A549 (cell line): ENCODE measurements at regions not wholly inside any gene's neighbourhood (a gene's known extent, or its start where the extent isn't known, plus 50 kb on each side); places are given as distances from the start of the nearest gene placed in this dataset.
"Not testable (repeated sequence)": the region's sequence is repeated elsewhere in the genome, so short reads cannot be mapped to it uniquely, and the experiment has no call there.

ENCODE experiments used
- ATAC-seq, 2 experiments: fragments of 200-7000 bp in 1 of 2; fragments of >200 bp in 1 of 2; cut with Nextera tagmentation in 1 of 2; cut with Tn5 transposase in 1 of 2; 3 replicates each; pipeline versions ENCODE4 v1.8.0 to v1.9.1; 2018 to 2020; ENCODE audit warnings: mild to moderate bottlenecking in 1 of 2, moderate library complexity in 1 of 2
- CTCF ChIA-PET: fragments of 300-600 bp; sonication (Branson Sonifier 250); formaldehyde crosslinking; extraction: SDS; loops from one replicate; lab custom pipeline; 2021; ENCODE audit warnings: antibody characterized with exemption, inconsistent platforms; lab: Yijun Ruan, JAX
- POLR2A ChIA-PET: fragments of 350-600 bp; formaldehyde crosslinking; extraction: SDS; loops from one replicate; lab custom pipeline; 2021; ENCODE audit warnings: antibody characterized with exemption, inconsistent platforms; lab: Yijun Ruan, JAX
- DNase-seq, 2 experiments: peaks; one replicate each; pipeline versions ENCODE4 v3.0.0 to v3.0.0-alpha.2; 2011 to 2016; ENCODE audit warnings: low read depth in 1 of 2, low spot score in 1 of 2
- FAIRE-seq: peaks from 2 replicates; lab custom pipeline; 2011; peaks lifted over from hg19 to GRCh38; lab: Jason Lieb, UNC
- H3K27ac ChIP-seq, 2 experiments: fragments of >200 bp; sonication (Bioruptor Twin); formaldehyde crosslinking; 3 replicates each; pipeline ENCODE4 v1.5.1; 2016 to 2017
- H3K4me1 ChIP-seq: fragments of >200 bp; sonication (Bioruptor Twin); formaldehyde crosslinking; 3 replicates; pipeline ENCODE4 v1.6.1; 2016
- H3K4me2 ChIP-seq: fragments of >200 bp; sonication (Bioruptor Twin); formaldehyde crosslinking; 3 replicates; pipeline ENCODE4 v1.6.1; 2016
- H3K4me3 ChIP-seq: fragments of >200 bp; sonication (Bioruptor Twin); formaldehyde crosslinking; 3 replicates; pipeline ENCODE4 v1.5.1; 2016
- H3K9me3 ChIP-seq: fragments of >200 bp; sonication (Bioruptor Twin); formaldehyde crosslinking; 3 replicates; pipeline ENCODE4 v1.6.1; 2016
- CBX2 ChIP-seq: fragments of 200-600 bp; sonication (generic); IDR thresholded peaks from 2 replicates; pipeline ENCODE4 v1.6.1; 2016; ENCODE audit warnings: low read depth, mild to moderate bottlenecking, borderline replicate concordance
- CEBPB ChIP-seq, 2 experiments: fragments of >200 bp in 1 of 2; sonication (Bioruptor Twin) in 1 of 2; formaldehyde crosslinking in 1 of 2; IDR thresholded peaks; 2 replicates each; pipeline ENCODE4 v1.6.1; 2012 to 2016
- FOSB ChIP-seq: fragments of 250-450 bp; sonication (Bioruptor Pico); IDR thresholded peaks from 2 replicates; pipeline ENCODE4 v1.5.0; 2020; ENCODE audit warnings: mild to moderate bottlenecking, moderate library complexity
- FOSL2 ChIP-seq, 2 experiments: fragments of 450-650 bp in 1 of 2; fragments of >200 bp in 1 of 2; sonication (Bioruptor Twin) in 1 of 2; formaldehyde crosslinking; IDR thresholded peaks; 2 replicates each; pipeline versions ENCODE4 v1.5.0 to v1.6.1; 2016 to 2020; ENCODE audit warnings: mild to moderate bottlenecking in 1 of 2, moderate library complexity in 1 of 2
- GATA3 ChIP-seq: IDR thresholded peaks from 2 replicates; pipeline ENCODE4 v1.6.1; 2012; ENCODE audit warnings: borderline replicate concordance
- MAFK ChIP-seq: fragments of 450-650 bp; IDR thresholded peaks from 2 replicates; pipeline ENCODE4 v1.6.1; 2014; ENCODE audit not compliant: partially characterized antibody
- POLR2A ChIP-seq: IDR thresholded peaks from 2 replicates; pipeline ENCODE4 v1.6.1; 2012; ENCODE audit warnings: mild to moderate bottlenecking, low read length
- RAD21 ChIP-seq, 2 experiments: fragments of >200 bp in 1 of 2; sonication (Bioruptor Twin) in 1 of 2; formaldehyde crosslinking in 1 of 2; IDR thresholded peaks in 1 of 2; conservative IDR thresholded peaks in 1 of 2; 2 replicates in 1 of 2; 3 replicates in 1 of 2; pipeline ENCODE4 v1.6.1; 2012 to 2018; ENCODE audit warnings: inconsistent platforms in 1 of 2
- SMC3 ChIP-seq: fragments of >200 bp; sonication (Bioruptor Twin); formaldehyde crosslinking; IDR thresholded peaks from 3 replicates; pipeline ENCODE4 v1.6.1; 2018; ENCODE audit warnings: inconsistent platforms
- TFCP2L1 ChIP-seq: fragments of 250-450 bp; sonication (Bioruptor Pico); IDR thresholded peaks from 2 replicates; pipeline ENCODE4 v1.5.0; 2021; ENCODE audit warnings: mild to moderate bottlenecking
- WGBS: methylation state at CpG from one replicate; pipeline ENCODE4 v1.1.6; 2017; ENCODE audit errors: missing lambda C conversion rate; 5-methylcytosine and 5-hydroxymethylcytosine counted together
- TF ChIP-seq, protein P1 (sequence below): fragments of >200 bp; sonication (Bioruptor Twin); formaldehyde crosslinking; IDR thresholded peaks from 3 replicates; pipeline ENCODE4 v1.5.1; 2016

DNA sequence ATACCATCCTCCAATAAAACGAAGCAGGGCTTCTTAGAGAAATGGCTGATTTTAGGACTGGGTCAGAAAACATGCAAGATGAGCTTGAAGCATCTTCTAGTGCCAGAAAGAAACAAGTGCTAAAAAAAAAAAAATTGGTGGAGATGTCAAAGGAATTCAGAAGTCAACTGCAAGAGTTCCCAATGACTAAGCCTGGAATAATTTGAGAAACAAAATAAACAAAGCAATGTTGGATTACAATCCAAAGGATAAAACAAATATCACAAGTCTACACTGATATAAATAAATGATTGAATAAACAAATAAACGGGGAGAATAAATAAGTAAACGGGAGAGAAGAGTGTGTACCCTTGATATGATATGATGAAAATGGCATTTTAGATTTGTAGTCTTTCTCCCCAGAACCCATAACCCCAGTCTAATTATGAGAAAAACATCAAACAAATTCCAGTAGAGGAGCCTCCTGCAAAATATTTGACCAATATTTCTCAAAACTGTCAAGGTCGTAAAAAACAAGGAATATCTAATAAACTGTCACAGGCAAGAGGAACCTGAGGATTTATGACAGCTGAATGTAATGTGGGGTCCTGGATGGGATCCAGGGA is 63.5 kb upstream of the CCL21 start:
- TF ChIP-seq GATA3: 0 out of 2 replicates have a peak, but pooled peaks have one; percentile 13
- no peak for TF ChIP-seq TFCP2L1 (CRISPR knock-in tag)
- no peak for TF ChIP-seq POLR2A
- no peak for TF ChIP-seq FOSB
- TF ChIP-seq FOSL2 (IDR thresholded peaks at IDR 0.05): no peak
- TF ChIP-seq FOSL2 (CRISPR knock-in tag; IDR thresholded peaks at IDR 0.05): peak; percentile 24; the same call in 1 of the 2 replicates
- no peak for TF ChIP-seq CBX2
- Histone ChIP-seq H3K27ac (no peak overlapping the region), H3K4me3 (no peak overlapping the region), H3K9me3 (no peaks in the 10 kb centered on the region), H3K4me2 (no peak overlapping the region), H3K4me1 (peaks cover 3% of the 10 kb centered on the region; the same call in 1 of the 3 replicates)
- 2% methylated on average over 4 of the region's 4 CpGs for WGBS
- POLR2A ChIA-PET: interaction anchor here (0.7 kb wide), 1 partner anchor 368 kb away, joined by 3 read pairs; no protein-coding TSS in a partner anchor
- FAIRE-seq (no peak), DNase-seq (peak in 1 of 2 experiments; percentile 8), ATAC-seq (no peak)
- CTCF ChIA-PET: interaction anchor here (1.4 kb wide), 1 partner anchor 126 kb away, joined by 3 read pairs; no protein-coding TSS in a partner anchor

DNA sequence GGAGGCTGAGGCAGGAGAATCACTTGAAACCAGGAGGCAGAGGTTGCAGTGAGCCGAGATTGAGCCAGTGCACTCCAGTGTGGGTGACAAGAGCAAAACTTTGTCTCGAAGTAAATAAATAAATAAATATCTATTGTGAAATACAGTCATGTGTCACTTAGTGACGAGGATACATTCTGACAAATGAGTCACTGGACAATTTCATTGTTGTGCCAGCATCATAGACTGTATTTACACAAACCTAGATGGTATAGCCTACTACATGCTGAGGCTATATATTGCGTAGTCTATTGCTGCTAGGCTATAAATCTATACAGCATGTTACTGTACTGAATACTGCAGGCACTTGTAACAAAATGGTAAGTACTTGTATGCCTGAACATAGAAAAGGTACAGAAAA is 61.1 kb upstream of the CCL21 start:
- WGBS: under 1% methylated on average over 4 of the region's 4 CpGs
- H3K27ac ChIP-seq: no peak overlapping the region
- peaks cover 3% of the 10 kb centered on the region; the same call in 1 of the 3 replicates for H3K4me1 ChIP-seq
- CTCF ChIA-PET: no interaction called here
- ATAC-seq (peak; percentile 52 to 71; a peak in 5 of 6 replicates), DNase-seq (peak in 1 of 2 experiments; percentile 49), FAIRE-seq (no peak)
- POLR2A ChIA-PET: no interaction called here
- no peak overlapping the region for H3K4me2 ChIP-seq
- TF ChIP-seq MAFK: no peak
- TF ChIP-seq FOSL2 (IDR thresholded peaks at IDR 0.05): no peak
- TF ChIP-seq FOSL2 (CRISPR knock-in tag; IDR thresholded peaks at IDR 0.05): peak; percentile 77
- 0 out of 4 replicates have a peak, but pooled peaks of 1 of the 2 experiments have one; percentile 21 for TF ChIP-seq CEBPB (IDR thresholded peaks at IDR 0.05)
- no peaks in the 10 kb centered on the region for H3K9me3 ChIP-seq
- H3K4me3 ChIP-seq: no peak overlapping the region

DNA sequence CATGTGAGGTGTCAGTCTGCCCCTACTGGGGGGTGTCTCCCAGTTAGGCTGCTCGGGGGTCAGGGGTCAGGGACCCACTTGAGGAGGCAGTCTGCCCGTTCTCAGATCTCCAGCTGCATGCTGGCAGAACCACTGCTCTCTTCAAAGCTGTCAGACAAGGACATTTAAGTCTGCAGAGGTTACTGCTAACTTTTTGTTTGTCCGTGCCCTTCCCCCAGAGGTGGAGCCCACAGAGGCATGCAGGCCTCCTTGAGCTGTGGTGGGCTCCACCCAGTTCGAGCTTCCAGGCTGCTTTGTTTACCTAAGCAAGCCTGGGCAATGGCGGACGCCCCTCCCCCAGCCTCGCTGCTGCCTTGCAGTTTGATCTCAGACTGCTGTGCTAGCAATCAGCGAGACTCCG is 57.2 kb upstream of the CCL21 start:
- H3K9me3 ChIP-seq, H3K27ac ChIP-seq, FAIRE-seq, DNase-seq, ATAC-seq, POLR2A ChIA-PET, H3K4me2 ChIP-seq, H3K4me3 ChIP-seq, H3K4me1 ChIP-seq, CTCF ChIA-PET: not testable (repeated sequence)
- 20% methylated on average over 9 of the region's 9 CpGs for WGBS

DNA sequence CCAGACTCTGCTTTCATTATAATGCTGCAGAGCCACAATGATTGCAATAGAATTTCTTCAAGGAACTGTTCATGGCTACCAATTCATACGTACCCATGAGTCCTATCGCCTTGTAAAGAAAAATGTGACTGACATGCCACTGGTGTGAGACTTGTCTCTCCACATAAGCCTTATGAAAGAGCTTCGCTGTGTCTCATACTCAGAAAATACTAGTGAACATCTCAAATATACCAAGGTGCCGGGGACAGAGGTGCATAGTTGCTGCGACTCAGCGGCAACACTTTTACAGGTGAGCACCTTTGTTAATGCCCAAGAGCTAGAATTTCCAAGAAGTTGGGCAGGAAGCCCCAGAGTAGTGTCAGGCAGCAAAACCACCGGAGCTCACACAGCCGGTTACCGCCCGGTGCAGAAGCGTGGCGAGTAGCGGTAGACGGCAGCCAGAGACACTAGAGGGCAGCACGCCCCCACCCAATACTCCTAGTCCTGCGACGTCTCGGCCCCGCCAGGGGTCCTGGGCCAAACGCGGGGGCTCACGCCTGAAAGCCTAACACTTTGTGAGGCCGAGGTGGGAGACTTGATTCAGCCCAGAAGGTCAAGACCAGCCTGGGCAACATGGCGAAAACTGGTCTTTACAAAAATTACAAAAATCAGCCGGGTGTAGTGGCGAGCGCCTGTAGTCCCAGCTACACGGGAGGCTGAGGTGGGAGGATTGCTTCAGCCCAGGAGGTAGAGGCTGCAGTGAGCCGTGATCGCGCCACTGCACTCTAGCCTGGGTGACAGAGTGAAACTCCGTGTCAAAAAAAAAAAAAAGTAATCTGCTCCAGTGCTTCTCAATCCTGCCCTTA is 50.5 kb upstream of the CCL21 start:
- H3K27ac ChIP-seq, POLR2A ChIA-PET, H3K4me1 ChIP-seq, H3K9me3 ChIP-seq, H3K4me3 ChIP-seq, FAIRE-seq: not testable (repeated sequence)
- CTCF ChIA-PET: interaction anchor here (0.6 to 2.3 kb wide), 61 partner anchors 9 to 796 kb away, joined by 3 to 29 read pairs (median 4); partner anchors contain the start of genes DNAJB5, GALT and PHF24
- peak; percentile 45 for DNase-seq
- ATAC-seq: peak; percentile 98 to 100
- H3K4me2 ChIP-seq: peak overlapping the region; percentile 28; the same call in 2 of the 3 replicates
- 16% methylated on average over 32 of the region's 32 CpGs for WGBS
- TF ChIP-seq SMC3 (peak; percentile 65), RAD21 (conservative IDR thresholded peaks at IDR 0.05 in 1 of 2, IDR thresholded peaks at IDR 0.05 in 1 of 2) (peak; percentile 83 to 84)
- TF ChIP-seq, protein P1, sequence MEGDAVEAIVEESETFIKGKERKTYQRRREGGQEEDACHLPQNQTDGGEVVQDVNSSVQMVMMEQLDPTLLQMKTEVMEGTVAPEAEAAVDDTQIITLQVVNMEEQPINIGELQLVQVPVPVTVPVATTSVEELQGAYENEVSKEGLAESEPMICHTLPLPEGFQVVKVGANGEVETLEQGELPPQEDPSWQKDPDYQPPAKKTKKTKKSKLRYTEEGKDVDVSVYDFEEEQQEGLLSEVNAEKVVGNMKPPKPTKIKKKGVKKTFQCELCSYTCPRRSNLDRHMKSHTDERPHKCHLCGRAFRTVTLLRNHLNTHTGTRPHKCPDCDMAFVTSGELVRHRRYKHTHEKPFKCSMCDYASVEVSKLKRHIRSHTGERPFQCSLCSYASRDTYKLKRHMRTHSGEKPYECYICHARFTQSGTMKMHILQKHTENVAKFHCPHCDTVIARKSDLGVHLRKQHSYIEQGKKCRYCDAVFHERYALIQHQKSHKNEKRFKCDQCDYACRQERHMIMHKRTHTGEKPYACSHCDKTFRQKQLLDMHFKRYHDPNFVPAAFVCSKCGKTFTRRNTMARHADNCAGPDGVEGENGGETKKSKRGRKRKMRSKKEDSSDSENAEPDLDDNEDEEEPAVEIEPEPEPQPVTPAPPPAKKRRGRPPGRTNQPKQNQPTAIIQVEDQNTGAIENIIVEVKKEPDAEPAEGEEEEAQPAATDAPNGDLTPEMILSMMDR: peak; percentile 75
